HepG2 (cell line): ENCODE measurements at regions not wholly inside any gene's neighbourhood (a gene's known extent, or its start where the extent isn't known, plus 50 kb on each side); places are given as distances from the start of the nearest gene placed in this dataset.

Experiments
- JARID2 ChIP-seq: sonication (generic); formaldehyde crosslinking; IDR thresholded peaks from 2 replicates; pipeline ENCODE4 v1.8.1; 2023; ENCODE audit warnings: missing genetic modification reagents, inconsistent platforms; ENCODE audit not compliant: insufficient replicate concordance
- PAX8 ChIP-seq: sonication (generic); formaldehyde crosslinking; IDR thresholded peaks from 2 replicates; pipeline ENCODE4 v1.8.0; 2022; ENCODE audit warnings: mild to moderate bottlenecking, missing genetic modification reagents, borderline replicate concordance
- RFX5 ChIP-seq: IDR thresholded peaks from 2 replicates; pipeline ENCODE4 v1.6.1; 2011; ENCODE audit warnings: low read depth, low read length, improper control_type of control experiment
- SAFB2 ChIP-seq: sonication (generic); formaldehyde crosslinking; IDR thresholded peaks from 2 replicates; pipeline ENCODE4 v1.5.1; 2020; ENCODE audit warnings: missing genetic modification reagents, low read depth, mild to moderate bottlenecking, borderline replicate concordance
- XBP1 ChIP-seq: sonication (generic); formaldehyde crosslinking; IDR thresholded peaks from 2 replicates; pipeline ENCODE4 v1.5.0; 2020; ENCODE audit warnings: missing genetic modification reagents
- ZNF160 ChIP-seq: sonication (generic); formaldehyde crosslinking; IDR thresholded peaks from 2 replicates; pipeline ENCODE4 v1.8.0; 2022; ENCODE audit warnings: mild to moderate bottlenecking, inconsistent platforms, missing genetic modification reagents
- ZNF350 ChIP-seq: sonication (generic); formaldehyde crosslinking; IDR thresholded peaks from 2 replicates; pipeline ENCODE4 v1.4.0; 2020; ENCODE audit warnings: mild to moderate bottlenecking, low read depth, missing genetic modification reagents, borderline replicate concordance
- TF ChIP-seq, protein P1 (sequence below): sonication (generic); IDR thresholded peaks from 2 replicates; pipeline ENCODE4 v1.6.1; 2016; ENCODE audit warnings: low read depth, borderline replicate concordance
- TF ChIP-seq, protein P2 (sequence below): fragments of 450-650 bp; IDR thresholded peaks from 2 replicates; pipeline ENCODE4 v1.6.1; 2017; ENCODE audit warnings: mild to moderate bottlenecking
- TF ChIP-seq, protein P3 (sequence below): IDR thresholded peaks from 2 replicates; pipeline ENCODE4 v1.6.1; 2016; ENCODE audit warnings: control low read depth
- TF ChIP-seq, protein P4 (sequence below): sonication (generic); formaldehyde crosslinking; conservative IDR thresholded peaks from 2 replicates; pipeline ENCODE4 v1.4.0; 2020; ENCODE audit warnings: missing genetic modification reagents

DNA sequence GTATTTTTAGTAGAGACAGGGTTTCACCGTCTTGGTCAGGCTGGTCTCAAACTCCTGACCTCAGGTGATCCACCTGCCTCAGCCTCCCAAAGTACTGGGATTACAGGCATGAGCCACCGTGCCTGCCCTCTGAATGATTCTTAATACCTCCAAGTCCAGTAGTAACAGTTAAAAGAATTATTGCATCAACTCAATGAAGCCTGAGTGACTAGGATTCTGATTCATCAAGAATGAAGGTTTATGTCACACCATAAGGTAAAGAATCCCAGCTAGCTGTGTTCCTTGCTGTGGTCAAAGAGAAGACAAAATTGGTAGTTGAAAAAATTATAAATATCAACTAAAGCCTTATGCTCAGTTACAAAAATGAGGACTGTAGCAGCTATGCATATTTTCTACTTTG, 81.2 kb upstream of the ABCC4 start (continued):
- TF ChIP-seq, protein P1, sequence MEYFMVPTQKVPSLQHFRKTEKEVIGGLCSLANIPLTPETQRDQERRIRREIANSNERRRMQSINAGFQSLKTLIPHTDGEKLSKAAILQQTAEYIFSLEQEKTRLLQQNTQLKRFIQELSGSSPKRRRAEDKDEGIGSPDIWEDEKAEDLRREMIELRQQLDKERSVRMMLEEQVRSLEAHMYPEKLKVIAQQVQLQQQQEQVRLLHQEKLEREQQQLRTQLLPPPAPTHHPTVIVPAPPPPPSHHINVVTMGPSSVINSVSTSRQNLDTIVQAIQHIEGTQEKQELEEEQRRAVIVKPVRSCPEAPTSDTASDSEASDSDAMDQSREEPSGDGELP, result no peak
- TF ChIP-seq SAFB2 (CRISPR knock-in tag) (no peak), JARID2 (no peak), XBP1 (CRISPR knock-in tag) (no peak), RFX5 (no peak), ZNF350 (no peak), ZNF160 (CRISPR knock-in tag) (no peak), PAX8 (CRISPR knock-in tag) (no peak)
- TF ChIP-seq, protein P2, sequence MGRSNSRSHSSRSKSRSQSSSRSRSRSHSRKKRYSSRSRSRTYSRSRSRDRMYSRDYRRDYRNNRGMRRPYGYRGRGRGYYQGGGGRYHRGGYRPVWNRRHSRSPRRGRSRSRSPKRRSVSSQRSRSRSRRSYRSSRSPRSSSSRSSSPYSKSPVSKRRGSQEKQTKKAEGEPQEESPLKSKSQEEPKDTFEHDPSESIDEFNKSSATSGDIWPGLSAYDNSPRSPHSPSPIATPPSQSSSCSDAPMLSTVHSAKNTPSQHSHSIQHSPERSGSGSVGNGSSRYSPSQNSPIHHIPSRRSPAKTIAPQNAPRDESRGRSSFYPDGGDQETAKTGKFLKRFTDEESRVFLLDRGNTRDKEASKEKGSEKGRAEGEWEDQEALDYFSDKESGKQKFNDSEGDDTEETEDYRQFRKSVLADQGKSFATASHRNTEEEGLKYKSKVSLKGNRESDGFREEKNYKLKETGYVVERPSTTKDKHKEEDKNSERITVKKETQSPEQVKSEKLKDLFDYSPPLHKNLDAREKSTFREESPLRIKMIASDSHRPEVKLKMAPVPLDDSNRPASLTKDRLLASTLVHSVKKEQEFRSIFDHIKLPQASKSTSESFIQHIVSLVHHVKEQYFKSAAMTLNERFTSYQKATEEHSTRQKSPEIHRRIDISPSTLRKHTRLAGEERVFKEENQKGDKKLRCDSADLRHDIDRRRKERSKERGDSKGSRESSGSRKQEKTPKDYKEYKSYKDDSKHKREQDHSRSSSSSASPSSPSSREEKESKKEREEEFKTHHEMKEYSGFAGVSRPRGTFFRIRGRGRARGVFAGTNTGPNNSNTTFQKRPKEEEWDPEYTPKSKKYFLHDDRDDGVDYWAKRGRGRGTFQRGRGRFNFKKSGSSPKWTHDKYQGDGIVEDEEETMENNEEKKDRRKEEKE, result no peak
- TF ChIP-seq, protein P3, sequence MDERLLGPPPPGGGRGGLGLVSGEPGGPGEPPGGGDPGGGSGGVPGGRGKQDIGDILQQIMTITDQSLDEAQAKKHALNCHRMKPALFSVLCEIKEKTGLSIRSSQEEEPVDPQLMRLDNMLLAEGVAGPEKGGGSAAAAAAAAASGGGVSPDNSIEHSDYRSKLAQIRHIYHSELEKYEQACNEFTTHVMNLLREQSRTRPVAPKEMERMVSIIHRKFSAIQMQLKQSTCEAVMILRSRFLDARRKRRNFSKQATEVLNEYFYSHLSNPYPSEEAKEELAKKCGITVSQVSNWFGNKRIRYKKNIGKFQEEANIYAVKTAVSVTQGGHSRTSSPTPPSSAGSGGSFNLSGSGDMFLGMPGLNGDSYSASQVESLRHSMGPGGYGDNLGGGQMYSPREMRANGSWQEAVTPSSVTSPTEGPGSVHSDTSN, result no peak
- TF ChIP-seq, protein P4, sequence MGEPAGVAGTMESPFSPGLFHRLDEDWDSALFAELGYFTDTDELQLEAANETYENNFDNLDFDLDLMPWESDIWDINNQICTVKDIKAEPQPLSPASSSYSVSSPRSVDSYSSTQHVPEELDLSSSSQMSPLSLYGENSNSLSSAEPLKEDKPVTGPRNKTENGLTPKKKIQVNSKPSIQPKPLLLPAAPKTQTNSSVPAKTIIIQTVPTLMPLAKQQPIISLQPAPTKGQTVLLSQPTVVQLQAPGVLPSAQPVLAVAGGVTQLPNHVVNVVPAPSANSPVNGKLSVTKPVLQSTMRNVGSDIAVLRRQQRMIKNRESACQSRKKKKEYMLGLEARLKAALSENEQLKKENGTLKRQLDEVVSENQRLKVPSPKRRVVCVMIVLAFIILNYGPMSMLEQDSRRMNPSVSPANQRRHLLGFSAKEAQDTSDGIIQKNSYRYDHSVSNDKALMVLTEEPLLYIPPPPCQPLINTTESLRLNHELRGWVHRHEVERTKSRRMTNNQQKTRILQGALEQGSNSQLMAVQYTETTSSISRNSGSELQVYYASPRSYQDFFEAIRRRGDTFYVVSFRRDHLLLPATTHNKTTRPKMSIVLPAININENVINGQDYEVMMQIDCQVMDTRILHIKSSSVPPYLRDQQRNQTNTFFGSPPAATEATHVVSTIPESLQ (CRISPR knock-in tag), result no peak
